B cell (primary cell): ENCODE measurements at regions not wholly inside any gene's neighbourhood (a gene's known extent, or its start where the extent isn't known, plus 50 kb on each side); places are given as distances from the start of the nearest gene placed in this dataset.

Experiments used
- ATAC-seq: fragments of 200-7000 bp; cut with Tn5 transposase; one replicate; pipeline ENCODE4 v1.10.0; 2021; ENCODE audit warnings: low read depth, mild to moderate bottlenecking, moderate number of reproducible peaks, moderate library complexity
- CTCF ChIA-PET: fragments of 350-600 bp; sonication (Branson Sonifier 250); formaldehyde crosslinking; loops from one replicate; lab custom pipeline; 2021; ENCODE audit warnings: antibody characterized with exemption, inconsistent platforms; lab: Charles Lee
- POLR2A ChIA-PET: fragments of 350-600 bp; sonication (Branson Sonifier 250); formaldehyde crosslinking; loops from one replicate; lab custom pipeline; 2021; ENCODE audit warnings: antibody characterized with exemption; lab: Charles Lee
- DNase-seq: peaks from one replicate; pipeline ENCODE4 v3.0.0; 2013
- H2AFZ ChIP-seq: 2 replicates; pipeline ENCODE4 v1.6.1; 2012; ENCODE audit warnings: mild to moderate bottlenecking, low read depth, low read length; ENCODE audit not compliant: insufficient read depth, poor library complexity, severe bottlenecking
- H3K27ac ChIP-seq, 2 donors: 1 replicate in 1 of 2; 2 replicates in 1 of 2; pipeline ENCODE4 v1.5.1; 2012 to 2013; ENCODE audit warnings: low read length in 2 of 2, mild to moderate bottlenecking in 2 of 2, moderate library complexity in 1 of 2
- H3K27me3 ChIP-seq, 4 experiments: fragments of 200-600 bp in 1 of 4; sonication (generic) in 1 of 4; replicated peaks in 1 of 4; 1 replicate in 2 of 4; 2 replicates in 2 of 4; pipeline versions ENCODE4 v1.6.1 to v1.7.0; 2013 to 2016; ENCODE audit warnings: low read length in 3 of 4, mild to moderate bottlenecking in 2 of 4, mixed read lengths in 1 of 4, moderate library complexity in 1 of 4; ENCODE audit not compliant: insufficient read depth in 4 of 4, control insufficient read depth in 3 of 4; ENCODE audit errors: control extremely low read depth in 1 of 4
- H3K36me3 ChIP-seq, 2 experiments: replicated peaks in 1 of 2; 1 replicate in 1 of 2; 2 replicates in 1 of 2; pipeline versions ENCODE4 v1.6.1 to v1.7.1; 2013; ENCODE audit warnings: low read length in 1 of 2; ENCODE audit not compliant: insufficient read depth in 2 of 2, control insufficient read depth in 1 of 2; ENCODE audit errors: control extremely low read depth in 1 of 2, extremely low read depth in 1 of 2
- H3K4me1 ChIP-seq, 2 donors: fragments of 200-600 bp in 1 of 2; sonication (generic) in 1 of 2; 1 replicate in 1 of 2; 2 replicates in 1 of 2; pipeline versions ENCODE4 v1.5.1 to v1.6.1; 2013 to 2017; ENCODE audit warnings: low read length in 2 of 2; ENCODE audit not compliant: control insufficient read depth in 2 of 2, insufficient read depth in 2 of 2
- H3K4me2 ChIP-seq: replicated peaks from 2 replicates; pipeline ENCODE3; 2012; ENCODE audit warnings: mild to moderate bottlenecking, low read depth, low read length; ENCODE audit not compliant: poor library complexity, severe bottlenecking
- H3K4me3 ChIP-seq, 5 experiments: fragments of 200-600 bp in 1 of 5; sonication (generic) in 1 of 5; 1 replicate in 3 of 5; 2 replicates in 2 of 5; pipeline versions ENCODE4 v1.5.1 to v1.7.0; 2011 to 2016; ENCODE audit warnings: low read length in 4 of 5, mild to moderate bottlenecking in 4 of 5, low read depth in 2 of 5, control low read depth in 1 of 5, moderate library complexity in 1 of 5; ENCODE audit not compliant: insufficient read depth in 1 of 5; ENCODE audit errors: control extremely low read depth in 1 of 5, extremely low read depth in 1 of 5
- H3K79me2 ChIP-seq: fragments of 200-600 bp; sonication (generic); one replicate; pipeline ENCODE4 v1.6.0; 2016; ENCODE audit warnings: low read length; ENCODE audit not compliant: control insufficient read depth, insufficient read depth
- H3K9ac ChIP-seq: fragments of 200-600 bp; sonication (generic); 2 replicates; pipeline ENCODE4 v1.6.1; 2017; ENCODE audit warnings: mild to moderate bottlenecking, low read length, moderate library complexity
- H3K9me3 ChIP-seq, 3 donors: one replicate each; pipeline versions ENCODE4 v1.6.1 to v1.7.1; 2013; ENCODE audit warnings: low read length in 2 of 3; ENCODE audit not compliant: control insufficient read depth in 2 of 3, insufficient read depth in 1 of 3; ENCODE audit errors: control extremely low read depth in 1 of 3
- H4K20me1 ChIP-seq: 2 replicates; pipeline ENCODE4 v1.6.0; 2012; ENCODE audit warnings: mild to moderate bottlenecking, low read length; ENCODE audit not compliant: insufficient read depth, control insufficient read depth, poor library complexity, severe bottlenecking
- H3K27ac Mint-ChIP-seq: one replicate; pipeline ENCODE4 v1.8.0; 2021; ENCODE audit warnings: mixed read lengths
- H3K27me3 Mint-ChIP-seq: one replicate; pipeline ENCODE4 v1.8.0; 2021; ENCODE audit warnings: mixed read lengths
- H3K4me1 Mint-ChIP-seq: one replicate; pipeline ENCODE4 v1.8.0; 2021; ENCODE audit warnings: mixed read lengths
- H3K4me3 Mint-ChIP-seq: one replicate; pipeline ENCODE4 v1.8.0; 2021; ENCODE audit warnings: mixed read lengths
- H3K9me3 Mint-ChIP-seq: one replicate; pipeline ENCODE4 v1.8.0; 2022; ENCODE audit warnings: mixed read lengths; ENCODE audit not compliant: insufficient read depth
- CTCF ChIP-seq: fragments of 200-600 bp; IDR thresholded peaks from one replicate; pipeline ENCODE4 v1.8.0; 2022; ENCODE audit warnings: antibody characterized with exemption, mild to moderate bottlenecking
- EZH2 ChIP-seq: IDR thresholded peaks from 2 replicates; pipeline ENCODE4 v1.6.1; 2012; ENCODE audit warnings: borderline replicate concordance, low read depth, mild to moderate bottlenecking, moderate library complexity, low read length; ENCODE audit not compliant: insufficient read depth, poor library complexity, severe bottlenecking
- WGBS: methylation state at CpG from one replicate; pipeline ENCODE4 v1.1.5; 2013; ENCODE audit warnings: missing lambda C conversion rate; ENCODE audit not compliant: insufficient coverage; 5-methylcytosine and 5-hydroxymethylcytosine counted together
- intact Hi-C: fragments of 100-400 bp; cut with micrococcal nuclease; formaldehyde crosslinking; loops from one replicate; pipeline ENCODE4 v1.10.0; 2022

DNA sequence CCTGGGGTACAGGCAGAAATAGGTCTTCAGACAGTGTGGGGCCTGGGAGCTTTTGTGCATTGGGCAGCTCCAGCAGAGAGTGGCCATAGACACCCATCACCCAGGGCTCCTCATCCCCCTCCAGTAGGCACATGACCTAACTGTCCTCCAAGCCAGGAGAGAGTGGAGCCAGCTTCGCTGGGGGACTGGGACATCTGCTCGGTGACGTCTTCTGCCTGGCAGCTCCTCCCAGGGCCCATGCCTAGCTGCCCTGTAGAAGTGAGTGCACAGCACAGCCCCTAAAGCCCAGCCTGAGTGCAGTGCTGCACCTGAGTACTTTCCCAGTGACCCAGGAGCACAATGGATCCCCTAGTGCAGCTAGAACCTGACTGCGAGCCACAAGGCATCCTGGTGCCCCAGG, 279.7 kb upstream of the SLC7A11 start:
- no peak for ATAC-seq
- DNase-seq = no peak
- ChIA-PET POLR2A (no interaction called here), CTCF (no interaction called here)
- Histone ChIP-seq H3K79me2 (no peaks in the 10 kb centered on the region), H3K27me3 (peaks cover 0 to 3% (median 0%) of the 10 kb centered on the region in 4 experiments), H3K4me1 (no peaks in the 10 kb centered on the region), H2AFZ (no peak overlapping the region), H3K4me2 (no peak overlapping the region), H4K20me1 (no peaks in the 10 kb centered on the region), H3K27ac (no peak overlapping the region), H3K4me3 (no peak overlapping the region), H3K36me3 (no peaks in the 10 kb centered on the region), H3K9me3 (no peaks in the 10 kb centered on the region), H3K9ac (no peak overlapping the region)
- intact Hi-C loops = no loop called here
- no peak overlapping the region for H3K4me3 Mint-ChIP-seq
- H3K27ac Mint-ChIP-seq = no peak overlapping the region
- H3K4me1 Mint-ChIP-seq = no peaks in the 10 kb centered on the region
- H3K9me3 Mint-ChIP-seq = peaks cover 5% of the 10 kb centered on the region
- H3K27me3 Mint-ChIP-seq = peaks cover 2% of the 10 kb centered on the region
- 67% methylated on average over 4 of the region's 4 CpGs for WGBS
- TF ChIP-seq CTCF (no peak), EZH2 (no peak)

DNA sequence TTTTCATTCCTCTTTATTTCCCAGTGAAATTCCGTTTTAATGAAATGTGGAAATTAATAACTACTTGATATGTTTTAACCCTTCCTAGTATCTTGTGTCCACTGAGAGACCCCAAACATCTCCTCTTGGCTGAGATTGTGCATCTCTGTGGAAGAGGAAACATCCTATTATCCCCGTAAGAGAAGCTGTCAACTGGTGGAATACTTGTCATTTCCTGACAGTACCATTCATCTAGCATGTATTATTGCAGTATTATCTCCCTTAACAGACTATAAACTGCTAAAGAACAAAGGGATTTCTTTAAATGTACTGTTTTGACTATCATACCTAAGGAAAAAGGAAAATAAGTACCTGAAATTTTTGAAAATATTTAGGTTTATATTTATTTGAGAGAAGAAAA, 277.3 kb upstream of the SLC7A11 start:
- H3K36me3 ChIP-seq = no peaks in the 10 kb centered on the region
- H3K79me2 ChIP-seq = no peaks in the 10 kb centered on the region
- H3K4me1 ChIP-seq = no peaks in the 10 kb centered on the region
- no peak overlapping the region for H3K27ac ChIP-seq
- no peak overlapping the region for H3K4me2 ChIP-seq
- no peak for TF ChIP-seq EZH2
- TF ChIP-seq CTCF = no peak
- no peak overlapping the region for H2AFZ ChIP-seq
- H3K4me3 Mint-ChIP-seq = no peak overlapping the region
- H4K20me1 ChIP-seq = no peaks in the 10 kb centered on the region
- ChIA-PET CTCF (no interaction called here), POLR2A (no interaction called here)
- intact Hi-C loops = no loop called here
- H3K9me3 Mint-ChIP-seq = peaks cover under 1% of the 10 kb centered on the region
- peaks cover 5% of the 10 kb centered on the region for H3K27me3 Mint-ChIP-seq
- H3K27me3 ChIP-seq = peaks cover 0 to 3% (median 0%) of the 10 kb centered on the region in 4 experiments
- no peaks in the 10 kb centered on the region for H3K4me1 Mint-ChIP-seq
- H3K9ac ChIP-seq = no peak overlapping the region
- no peak overlapping the region for H3K27ac Mint-ChIP-seq
- H3K4me3 ChIP-seq = no peak overlapping the region
- WGBS = no CpG with 5 or more reads among the region's 2 CpGs
- DNase-seq (no peak), ATAC-seq (no peak)
- H3K9me3 ChIP-seq = no peaks in the 10 kb centered on the region
